ENCODE measurements at regions not wholly inside any gene's neighbourhood (a gene's known extent, or its start where the extent isn't known, plus 50 kb on each side); places are given as distances from the start of the nearest gene placed in this dataset.

GRCh38 chr11:113584371-113584770, 109.2 kb upstream of the DRD2 start (continued):
- no peak for TF ChIP-seq GABPB1 (CRISPR knock-in tag; IDR thresholded peaks at IDR 0.05)

DNA sequence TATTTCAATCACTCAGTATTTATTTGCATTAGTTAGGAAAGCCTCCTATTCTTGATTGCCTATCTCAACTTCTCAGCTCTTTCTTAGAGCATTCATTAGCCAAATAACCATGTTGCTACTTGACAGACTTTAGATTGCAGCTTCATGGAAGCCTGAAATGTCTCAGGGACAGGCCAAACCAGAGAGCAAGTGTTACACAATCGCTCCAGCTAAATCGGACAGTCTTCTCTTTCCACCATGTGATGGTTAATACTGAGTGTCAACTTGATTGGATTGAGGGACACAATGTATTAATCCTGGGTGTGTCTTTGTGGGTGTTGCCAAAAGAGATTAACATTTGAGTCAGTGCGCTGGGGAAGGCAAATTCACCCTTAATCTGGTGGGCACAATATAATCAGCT, 106.5 kb upstream of the DRD2 start:
- DNase-seq (ENCODE audit: low spot score) = no peak

More for the DNA sequence above, 106.5 kb upstream of the DRD2 start:
- H3K27ac Mint-ChIP-seq = no peak overlapping the region
- no peak overlapping the region for H3K4me3 Mint-ChIP-seq
- ATAC-seq = no peak
- no peaks in the 10 kb centered on the region for H3K27me3 Mint-ChIP-seq (ENCODE audit: low read depth)
- CTCF ChIA-PET = interaction anchor here (1.3 kb wide), 1 partner anchor 42 kb away, joined by 4 read pairs; no protein-coding TSS in a partner anchor
- peaks cover 29% of the 10 kb centered on the region for H3K4me1 Mint-ChIP-seq
- TF ChIP-seq OVOL2 (CRISPR knock-in tag; IDR thresholded peaks at IDR 0.05; ENCODE audit: borderline replicate concordance) = no peak
- TF ChIP-seq TEAD1 (CRISPR knock-in tag; IDR thresholded peaks at IDR 0.05) = no peak
- TF ChIP-seq, protein P1, sequence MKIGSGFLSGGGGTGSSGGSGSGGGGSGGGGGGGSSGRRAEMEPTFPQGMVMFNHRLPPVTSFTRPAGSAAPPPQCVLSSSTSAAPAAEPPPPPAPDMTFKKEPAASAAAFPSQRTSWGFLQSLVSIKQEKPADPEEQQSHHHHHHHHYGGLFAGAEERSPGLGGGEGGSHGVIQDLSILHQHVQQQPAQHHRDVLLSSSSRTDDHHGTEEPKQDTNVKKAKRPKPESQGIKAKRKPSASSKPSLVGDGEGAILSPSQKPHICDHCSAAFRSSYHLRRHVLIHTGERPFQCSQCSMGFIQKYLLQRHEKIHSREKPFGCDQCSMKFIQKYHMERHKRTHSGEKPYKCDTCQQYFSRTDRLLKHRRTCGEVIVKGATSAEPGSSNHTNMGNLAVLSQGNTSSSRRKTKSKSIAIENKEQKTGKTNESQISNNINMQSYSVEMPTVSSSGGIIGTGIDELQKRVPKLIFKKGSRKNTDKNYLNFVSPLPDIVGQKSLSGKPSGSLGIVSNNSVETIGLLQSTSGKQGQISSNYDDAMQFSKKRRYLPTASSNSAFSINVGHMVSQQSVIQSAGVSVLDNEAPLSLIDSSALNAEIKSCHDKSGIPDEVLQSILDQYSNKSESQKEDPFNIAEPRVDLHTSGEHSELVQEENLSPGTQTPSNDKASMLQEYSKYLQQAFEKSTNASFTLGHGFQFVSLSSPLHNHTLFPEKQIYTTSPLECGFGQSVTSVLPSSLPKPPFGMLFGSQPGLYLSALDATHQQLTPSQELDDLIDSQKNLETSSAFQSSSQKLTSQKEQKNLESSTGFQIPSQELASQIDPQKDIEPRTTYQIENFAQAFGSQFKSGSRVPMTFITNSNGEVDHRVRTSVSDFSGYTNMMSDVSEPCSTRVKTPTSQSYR (CRISPR knock-in tag; IDR thresholded peaks at IDR 0.05) = no peak
- TF ChIP-seq ZNF232 (CRISPR knock-in tag; IDR thresholded peaks at IDR 0.05) = no peak
- TF ChIP-seq NR1H2 (CRISPR knock-in tag; IDR thresholded peaks at IDR 0.05) = no peak
- TF ChIP-seq RELA (CRISPR knock-in tag; IDR thresholded peaks at IDR 0.05; ENCODE audit: borderline replicate concordance) = no peak
- no peak for TF ChIP-seq CTCF (IDR thresholded peaks at IDR 0.05)
- TF ChIP-seq, protein P2, sequence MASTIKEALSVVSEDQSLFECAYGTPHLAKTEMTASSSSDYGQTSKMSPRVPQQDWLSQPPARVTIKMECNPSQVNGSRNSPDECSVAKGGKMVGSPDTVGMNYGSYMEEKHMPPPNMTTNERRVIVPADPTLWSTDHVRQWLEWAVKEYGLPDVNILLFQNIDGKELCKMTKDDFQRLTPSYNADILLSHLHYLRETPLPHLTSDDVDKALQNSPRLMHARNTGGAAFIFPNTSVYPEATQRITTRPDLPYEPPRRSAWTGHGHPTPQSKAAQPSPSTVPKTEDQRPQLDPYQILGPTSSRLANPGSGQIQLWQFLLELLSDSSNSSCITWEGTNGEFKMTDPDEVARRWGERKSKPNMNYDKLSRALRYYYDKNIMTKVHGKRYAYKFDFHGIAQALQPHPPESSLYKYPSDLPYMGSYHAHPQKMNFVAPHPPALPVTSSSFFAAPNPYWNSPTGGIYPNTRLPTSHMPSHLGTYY (CRISPR knock-in tag; IDR thresholded peaks at IDR 0.05) = no peak
- TF ChIP-seq GABPB1 (CRISPR knock-in tag; IDR thresholded peaks at IDR 0.05) = no peak
- no peak for TF ChIP-seq ZNF396 (CRISPR knock-in tag; IDR thresholded peaks at IDR 0.05; ENCODE audit: borderline replicate concordance)
- TF ChIP-seq ATF2 (CRISPR knock-in tag; IDR thresholded peaks at IDR 0.05; ENCODE audit: borderline replicate concordance, low read depth) = no peak
- no peak for TF ChIP-seq JUN (CRISPR knock-in tag; IDR thresholded peaks at IDR 0.05)
- TF ChIP-seq CREB1 (CRISPR knock-in tag; IDR thresholded peaks at IDR 0.05) = no peak
- TF ChIP-seq, protein P3, sequence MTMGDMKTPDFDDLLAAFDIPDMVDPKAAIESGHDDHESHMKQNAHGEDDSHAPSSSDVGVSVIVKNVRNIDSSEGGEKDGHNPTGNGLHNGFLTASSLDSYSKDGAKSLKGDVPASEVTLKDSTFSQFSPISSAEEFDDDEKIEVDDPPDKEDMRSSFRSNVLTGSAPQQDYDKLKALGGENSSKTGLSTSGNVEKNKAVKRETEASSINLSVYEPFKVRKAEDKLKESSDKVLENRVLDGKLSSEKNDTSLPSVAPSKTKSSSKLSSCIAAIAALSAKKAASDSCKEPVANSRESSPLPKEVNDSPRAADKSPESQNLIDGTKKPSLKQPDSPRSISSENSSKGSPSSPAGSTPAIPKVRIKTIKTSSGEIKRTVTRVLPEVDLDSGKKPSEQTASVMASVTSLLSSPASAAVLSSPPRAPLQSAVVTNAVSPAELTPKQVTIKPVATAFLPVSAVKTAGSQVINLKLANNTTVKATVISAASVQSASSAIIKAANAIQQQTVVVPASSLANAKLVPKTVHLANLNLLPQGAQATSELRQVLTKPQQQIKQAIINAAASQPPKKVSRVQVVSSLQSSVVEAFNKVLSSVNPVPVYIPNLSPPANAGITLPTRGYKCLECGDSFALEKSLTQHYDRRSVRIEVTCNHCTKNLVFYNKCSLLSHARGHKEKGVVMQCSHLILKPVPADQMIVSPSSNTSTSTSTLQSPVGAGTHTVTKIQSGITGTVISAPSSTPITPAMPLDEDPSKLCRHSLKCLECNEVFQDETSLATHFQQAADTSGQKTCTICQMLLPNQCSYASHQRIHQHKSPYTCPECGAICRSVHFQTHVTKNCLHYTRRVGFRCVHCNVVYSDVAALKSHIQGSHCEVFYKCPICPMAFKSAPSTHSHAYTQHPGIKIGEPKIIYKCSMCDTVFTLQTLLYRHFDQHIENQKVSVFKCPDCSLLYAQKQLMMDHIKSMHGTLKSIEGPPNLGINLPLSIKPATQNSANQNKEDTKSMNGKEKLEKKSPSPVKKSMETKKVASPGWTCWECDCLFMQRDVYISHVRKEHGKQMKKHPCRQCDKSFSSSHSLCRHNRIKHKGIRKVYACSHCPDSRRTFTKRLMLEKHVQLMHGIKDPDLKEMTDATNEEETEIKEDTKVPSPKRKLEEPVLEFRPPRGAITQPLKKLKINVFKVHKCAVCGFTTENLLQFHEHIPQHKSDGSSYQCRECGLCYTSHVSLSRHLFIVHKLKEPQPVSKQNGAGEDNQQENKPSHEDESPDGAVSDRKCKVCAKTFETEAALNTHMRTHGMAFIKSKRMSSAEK (CRISPR knock-in tag; IDR thresholded peaks at IDR 0.05; ENCODE audit: borderline replicate concordance) = no peak
- TF ChIP-seq, protein P4, sequence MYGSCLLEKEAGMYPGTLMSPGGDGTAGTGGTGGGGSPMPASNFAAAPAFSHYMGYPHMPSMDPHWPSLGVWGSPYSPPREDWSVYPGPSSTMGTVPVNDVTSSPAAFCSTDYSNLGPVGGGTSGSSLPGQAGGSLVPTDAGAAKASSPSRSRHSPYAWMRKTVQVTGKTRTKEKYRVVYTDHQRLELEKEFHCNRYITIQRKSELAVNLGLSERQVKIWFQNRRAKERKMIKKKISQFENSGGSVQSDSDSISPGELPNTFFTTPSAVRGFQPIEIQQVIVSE (CRISPR knock-in tag; IDR thresholded peaks at IDR 0.05; ENCODE audit: borderline replicate concordance) = no peak
- TF ChIP-seq, protein P5, sequence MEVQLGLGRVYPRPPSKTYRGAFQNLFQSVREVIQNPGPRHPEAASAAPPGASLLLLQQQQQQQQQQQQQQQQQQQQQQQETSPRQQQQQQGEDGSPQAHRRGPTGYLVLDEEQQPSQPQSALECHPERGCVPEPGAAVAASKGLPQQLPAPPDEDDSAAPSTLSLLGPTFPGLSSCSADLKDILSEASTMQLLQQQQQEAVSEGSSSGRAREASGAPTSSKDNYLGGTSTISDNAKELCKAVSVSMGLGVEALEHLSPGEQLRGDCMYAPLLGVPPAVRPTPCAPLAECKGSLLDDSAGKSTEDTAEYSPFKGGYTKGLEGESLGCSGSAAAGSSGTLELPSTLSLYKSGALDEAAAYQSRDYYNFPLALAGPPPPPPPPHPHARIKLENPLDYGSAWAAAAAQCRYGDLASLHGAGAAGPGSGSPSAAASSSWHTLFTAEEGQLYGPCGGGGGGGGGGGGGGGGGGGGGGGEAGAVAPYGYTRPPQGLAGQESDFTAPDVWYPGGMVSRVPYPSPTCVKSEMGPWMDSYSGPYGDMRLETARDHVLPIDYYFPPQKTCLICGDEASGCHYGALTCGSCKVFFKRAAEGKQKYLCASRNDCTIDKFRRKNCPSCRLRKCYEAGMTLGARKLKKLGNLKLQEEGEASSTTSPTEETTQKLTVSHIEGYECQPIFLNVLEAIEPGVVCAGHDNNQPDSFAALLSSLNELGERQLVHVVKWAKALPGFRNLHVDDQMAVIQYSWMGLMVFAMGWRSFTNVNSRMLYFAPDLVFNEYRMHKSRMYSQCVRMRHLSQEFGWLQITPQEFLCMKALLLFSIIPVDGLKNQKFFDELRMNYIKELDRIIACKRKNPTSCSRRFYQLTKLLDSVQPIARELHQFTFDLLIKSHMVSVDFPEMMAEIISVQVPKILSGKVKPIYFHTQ (CRISPR knock-in tag; IDR thresholded peaks at IDR 0.05) = no peak
- TF ChIP-seq ZNF138 (CRISPR knock-in tag; conservative IDR thresholded peaks at IDR 0.05) = no peak
- TF ChIP-seq, protein P6, sequence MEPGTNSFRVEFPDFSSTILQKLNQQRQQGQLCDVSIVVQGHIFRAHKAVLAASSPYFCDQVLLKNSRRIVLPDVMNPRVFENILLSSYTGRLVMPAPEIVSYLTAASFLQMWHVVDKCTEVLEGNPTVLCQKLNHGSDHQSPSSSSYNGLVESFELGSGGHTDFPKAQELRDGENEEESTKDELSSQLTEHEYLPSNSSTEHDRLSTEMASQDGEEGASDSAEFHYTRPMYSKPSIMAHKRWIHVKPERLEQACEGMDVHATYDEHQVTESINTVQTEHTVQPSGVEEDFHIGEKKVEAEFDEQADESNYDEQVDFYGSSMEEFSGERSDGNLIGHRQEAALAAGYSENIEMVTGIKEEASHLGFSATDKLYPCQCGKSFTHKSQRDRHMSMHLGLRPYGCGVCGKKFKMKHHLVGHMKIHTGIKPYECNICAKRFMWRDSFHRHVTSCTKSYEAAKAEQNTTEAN (CRISPR knock-in tag; IDR thresholded peaks at IDR 0.05) = no peak
- TF ChIP-seq NR2C2 (CRISPR knock-in tag; IDR thresholded peaks at IDR 0.05) = no peak
- no peak for TF ChIP-seq PRRX2 (CRISPR knock-in tag; IDR thresholded peaks at IDR 0.05)
- H3K36me3 Mint-ChIP-seq = no peaks in the 10 kb centered on the region
- POLR2A ChIA-PET = no interaction called here
- H3K9me3 Mint-ChIP-seq = peaks cover 5% of the 10 kb centered on the region; the same call in 1 of the 2 replicates
